ENCODE measurements at regions not wholly inside any gene's neighbourhood (a gene's known extent, or its start where the extent isn't known, plus 50 kb on each side); places are given as distances from the start of the nearest gene placed in this dataset.

GRCh38 chr20:11849270-11849915, 68.3 kb upstream of the BTBD3 start:
- TF ChIP-seq POLR2A (IDR thresholded peaks at IDR 0.05; ENCODE audit: low read depth, low read length), result no peak
- TF ChIP-seq TAF1 (IDR thresholded peaks at IDR 0.05; ENCODE audit: low read depth, low read length), result no peak
- no peak for TF ChIP-seq POLR2AphosphoS5 (IDR thresholded peaks at IDR 0.05; ENCODE audit: low read depth, low read length)
- TF ChIP-seq POU2F2 (IDR thresholded peaks at IDR 0.05; ENCODE audit: low read depth, low read length), result no peak
- TF ChIP-seq SPI1 (IDR thresholded peaks at IDR 0.05; ENCODE audit: low read depth, low read length), result no peak
